ENCODE measurements at regions not wholly inside any gene's neighbourhood (a gene's known extent, or its start where the extent isn't known, plus 50 kb on each side); places are given as distances from the start of the nearest gene placed in this dataset.

- ATAC-seq (ENCODE audit: low read depth in 2 of 2) (no peak), DNase-seq (no peak)
- no peak overlapping the region for H3K27ac Mint-ChIP-seq
- H3K9me3 Mint-ChIP-seq = no peaks in the 10 kb centered on the region
- H3K27me3 Mint-ChIP-seq = no peaks in the 10 kb centered on the region
- peaks cover 0 to 5% (median 0%) of the 10 kb centered on the region in 3 donors for H3K4me1 Mint-ChIP-seq
- H3K36me3 Mint-ChIP-seq = no peaks in the 10 kb centered on the region
- no peak overlapping the region for H3K4me3 Mint-ChIP-seq
Measured at GRCh38 chr2:59967691-59968090, 585.8 kb downstream of the BCL11A start.

- H3K36me3 Mint-ChIP-seq = no peaks in the 10 kb centered on the region
- H3K27me3 Mint-ChIP-seq = no peaks in the 10 kb centered on the region
- H3K4me3 Mint-ChIP-seq = no peak overlapping the region
- H3K9me3 Mint-ChIP-seq = no peaks in the 10 kb centered on the region
- no peak overlapping the region for H3K27ac Mint-ChIP-seq
- peaks cover 11 to 18% (median 12%) of the 10 kb centered on the region in 3 donors for H3K4me1 Mint-ChIP-seq
- ATAC-seq (ENCODE audit: low read depth in 2 of 2) (no peak), DNase-seq (no peak)
Measured at GRCh38 chr2:59963157-59963556, 590.3 kb downstream of the BCL11A start.

- H3K4me1 Mint-ChIP-seq = peaks cover 15 to 22% (median 18%) of the 10 kb centered on the region in 3 donors
- DNase-seq (no peak), ATAC-seq (ENCODE audit: low read depth in 2 of 2) (no peak)
- no peaks in the 10 kb centered on the region for H3K36me3 Mint-ChIP-seq
- no peak overlapping the region for H3K27ac Mint-ChIP-seq
- no peak overlapping the region for H3K4me3 Mint-ChIP-seq
- H3K27me3 Mint-ChIP-seq = no peaks in the 10 kb centered on the region
- H3K9me3 Mint-ChIP-seq = no peaks in the 10 kb centered on the region
Measured at GRCh38 chr2:59961746-59962145, 591.7 kb downstream of the BCL11A start.

GRCh38 chr2:59959944-59960343 lies 593.5 kb downstream of the BCL11A start:
- DNase-seq (no peak), ATAC-seq (ENCODE audit: low read depth in 2 of 2) (no peak)
- peaks cover 0 to 9% (median 0%) of the 10 kb centered on the region in 7 donors for H3K9me3 Mint-ChIP-seq
- H3K36me3 Mint-ChIP-seq = no peaks in the 10 kb centered on the region
- H3K27me3 Mint-ChIP-seq = no peaks in the 10 kb centered on the region
- peaks cover 16 to 22% (median 21%) of the 10 kb centered on the region in 3 donors for H3K4me1 Mint-ChIP-seq
- H3K27ac Mint-ChIP-seq = peak overlapping the region in 2 of 6 donors; percentile 3 to 69
- H3K4me3 Mint-ChIP-seq = peak overlapping the region in 1 of 8 donors; percentile 40

- no peak for ATAC-seq (ENCODE audit: low read depth in 2 of 2)
- H3K4me3 Mint-ChIP-seq = no peak overlapping the region
- H3K27ac Mint-ChIP-seq = no peak overlapping the region
- H3K9me3 Mint-ChIP-seq = peaks cover 0 to 9% (median 0%) of the 10 kb centered on the region in 7 donors
- peaks cover 16 to 22% (median 21%) of the 10 kb centered on the region in 3 donors for H3K4me1 Mint-ChIP-seq
- H3K36me3 Mint-ChIP-seq = no peaks in the 10 kb centered on the region
- DNase-seq = no peak
- no peaks in the 10 kb centered on the region for H3K27me3 Mint-ChIP-seq
Measured at GRCh38 chr2:59957504-59957903, 596.0 kb downstream of the BCL11A start.

- Mint-ChIP-seq H3K4me1 (peaks cover 16 to 22% (median 21%) of the 10 kb centered on the region in 3 donors), H3K4me3 (peak overlapping the region in 2 of 8 donors; percentile 7 to 17), H3K9me3 (peaks cover 0 to 9% (median 0%) of the 10 kb centered on the region in 7 donors), H3K36me3 (no peaks in the 10 kb centered on the region), H3K27ac (peak overlapping the region in 1 of 6 donors; percentile 37), H3K27me3 (no peaks in the 10 kb centered on the region)
- DNase-seq = peak; percentile 6
- peak in 1 of 2 donors; percentile 47 for ATAC-seq (ENCODE audit: low read depth in 2 of 2)
Measured at GRCh38 chr2:59956981-59957380, 596.5 kb downstream of the BCL11A start.

- Mint-ChIP-seq H3K36me3 (no peaks in the 10 kb centered on the region), H3K4me1 (no peaks in the 10 kb centered on the region), H3K27me3 (no peaks in the 10 kb centered on the region), H3K9me3 (no peaks in the 10 kb centered on the region), H3K4me3 (no peak overlapping the region), H3K27ac (no peak overlapping the region)
- ATAC-seq (ENCODE audit: low read depth in 2 of 2) (no peak), DNase-seq (no peak)
Measured at GRCh38 chr2:59947917-59948541, 605.4 kb downstream of the BCL11A start.

- H3K9me3 Mint-ChIP-seq = no peaks in the 10 kb centered on the region
- no peaks in the 10 kb centered on the region for H3K4me1 Mint-ChIP-seq
- no peak for DNase-seq
- H3K27ac Mint-ChIP-seq = no peak overlapping the region
- no peak for ATAC-seq (ENCODE audit: low read depth in 2 of 2)
- H3K27me3 Mint-ChIP-seq = no peaks in the 10 kb centered on the region
- no peaks in the 10 kb centered on the region for H3K36me3 Mint-ChIP-seq
- H3K4me3 Mint-ChIP-seq = no peak overlapping the region
Measured at GRCh38 chr2:59947209-59947608, 606.2 kb downstream of the BCL11A start.

GRCh38 chr2:59939236-59939635 lies 614.2 kb downstream of the BCL11A start:
- Mint-ChIP-seq H3K36me3 (no peaks in the 10 kb centered on the region), H3K4me3 (no peak overlapping the region), H3K27ac (no peak overlapping the region), H3K9me3 (no peaks in the 10 kb centered on the region), H3K4me1 (peaks cover 0 to 5% (median 3%) of the 10 kb centered on the region in 3 donors), H3K27me3 (no peaks in the 10 kb centered on the region)
- DNase-seq = no peak
- no peak for ATAC-seq (ENCODE audit: low read depth in 2 of 2)

GRCh38 chr2:59938181-59938580 lies 615.3 kb downstream of the BCL11A start:
- DNase-seq = no peak
- Mint-ChIP-seq H3K4me1 (peaks cover 0 to 5% (median 3%) of the 10 kb centered on the region in 3 donors), H3K9me3 (no peaks in the 10 kb centered on the region), H3K27ac (no peak overlapping the region), H3K4me3 (no peak overlapping the region), H3K27me3 (no peaks in the 10 kb centered on the region), H3K36me3 (no peaks in the 10 kb centered on the region)
- no peak for ATAC-seq (ENCODE audit: low read depth in 2 of 2)

- no peak overlapping the region for H3K4me3 Mint-ChIP-seq
- no peak for ATAC-seq (ENCODE audit: low read depth in 2 of 2)
- no peak for DNase-seq
- peaks cover 6% of the 10 kb centered on the region in 2 donors for H3K36me3 Mint-ChIP-seq
- H3K27ac Mint-ChIP-seq = peak overlapping the region in 1 of 6 donors; percentile 5
- peaks cover 0 to 14% (median 6%) of the 10 kb centered on the region in 7 donors for H3K9me3 Mint-ChIP-seq
- no peaks in the 10 kb centered on the region for H3K27me3 Mint-ChIP-seq
- peaks cover 0 to 5% (median 4%) of the 10 kb centered on the region in 3 donors for H3K4me1 Mint-ChIP-seq
Measured at GRCh38 chr2:59936048-59936447, 617.4 kb downstream of the BCL11A start.

GRCh38 chr2:59935005-59935404 lies 618.4 kb downstream of the BCL11A start:
- Mint-ChIP-seq H3K36me3 (peaks cover 6% of the 10 kb centered on the region in 2 donors), H3K9me3 (peaks cover 0 to 14% (median 6%) of the 10 kb centered on the region in 7 donors), H3K27ac (peak overlapping the region in 1 of 6 donors; percentile 34), H3K4me1 (peaks cover 8 to 15% (median 14%) of the 10 kb centered on the region in 3 donors), H3K27me3 (no peaks in the 10 kb centered on the region), H3K4me3 (no peak overlapping the region)
- DNase-seq = no peak
- ATAC-seq (ENCODE audit: low read depth in 2 of 2) = no peak

- DNase-seq (no peak), ATAC-seq (ENCODE audit: low read depth in 2 of 2) (no peak)
- H3K36me3 Mint-ChIP-seq = peaks cover 6% of the 10 kb centered on the region in 2 donors
- no peaks in the 10 kb centered on the region for H3K27me3 Mint-ChIP-seq
- no peak overlapping the region for H3K27ac Mint-ChIP-seq
- H3K4me3 Mint-ChIP-seq = no peak overlapping the region
- H3K9me3 Mint-ChIP-seq = peaks cover 0 to 14% (median 6%) of the 10 kb centered on the region in 7 donors
- peaks cover 10 to 22% (median 18%) of the 10 kb centered on the region in 3 donors for H3K4me1 Mint-ChIP-seq
Measured at GRCh38 chr2:59933948-59934347, 619.5 kb downstream of the BCL11A start.

- peaks cover 0 to 14% (median 6%) of the 10 kb centered on the region in 7 donors for H3K9me3 Mint-ChIP-seq
- no peak overlapping the region for H3K4me3 Mint-ChIP-seq
- DNase-seq (no peak), ATAC-seq (ENCODE audit: low read depth in 2 of 2) (no peak)
- H3K27me3 Mint-ChIP-seq = no peaks in the 10 kb centered on the region
- peak overlapping the region in 2 of 6 donors; percentile 12 to 49 for H3K27ac Mint-ChIP-seq
- peaks cover 10 to 19% (median 13%) of the 10 kb centered on the region in 3 donors for H3K4me1 Mint-ChIP-seq
- peaks cover 6% of the 10 kb centered on the region in 2 donors for H3K36me3 Mint-ChIP-seq
Measured at GRCh38 chr2:59932341-59932740, 621.1 kb downstream of the BCL11A start.

Measured in naive B cell (primary cell).